ENCODE measurements at regions not wholly inside any gene's neighbourhood (a gene's known extent, or its start where the extent isn't known, plus 50 kb on each side); places are given as distances from the start of the nearest gene placed in this dataset.

DNA sequence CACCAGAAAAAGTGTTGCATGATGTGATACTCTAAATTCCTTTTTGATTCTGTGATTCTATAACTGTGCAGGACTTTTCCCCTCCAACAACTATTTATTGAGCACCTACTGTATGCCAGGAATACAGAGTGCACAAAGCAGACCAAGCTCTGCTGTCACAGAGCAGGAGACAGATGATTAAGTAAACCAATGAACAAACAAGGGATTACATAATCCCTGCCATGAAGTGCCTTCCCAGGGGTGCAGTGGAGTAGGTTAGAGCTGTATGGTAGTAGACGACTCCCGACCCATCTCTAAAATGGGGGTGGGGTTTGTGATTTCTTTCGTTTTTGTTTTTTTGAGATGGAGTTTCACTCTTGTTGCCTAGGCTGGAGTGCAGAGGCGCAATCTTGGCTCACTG lies 213.9 kb downstream of the TBX5 start:
- TF ChIP-seq, protein P1, sequence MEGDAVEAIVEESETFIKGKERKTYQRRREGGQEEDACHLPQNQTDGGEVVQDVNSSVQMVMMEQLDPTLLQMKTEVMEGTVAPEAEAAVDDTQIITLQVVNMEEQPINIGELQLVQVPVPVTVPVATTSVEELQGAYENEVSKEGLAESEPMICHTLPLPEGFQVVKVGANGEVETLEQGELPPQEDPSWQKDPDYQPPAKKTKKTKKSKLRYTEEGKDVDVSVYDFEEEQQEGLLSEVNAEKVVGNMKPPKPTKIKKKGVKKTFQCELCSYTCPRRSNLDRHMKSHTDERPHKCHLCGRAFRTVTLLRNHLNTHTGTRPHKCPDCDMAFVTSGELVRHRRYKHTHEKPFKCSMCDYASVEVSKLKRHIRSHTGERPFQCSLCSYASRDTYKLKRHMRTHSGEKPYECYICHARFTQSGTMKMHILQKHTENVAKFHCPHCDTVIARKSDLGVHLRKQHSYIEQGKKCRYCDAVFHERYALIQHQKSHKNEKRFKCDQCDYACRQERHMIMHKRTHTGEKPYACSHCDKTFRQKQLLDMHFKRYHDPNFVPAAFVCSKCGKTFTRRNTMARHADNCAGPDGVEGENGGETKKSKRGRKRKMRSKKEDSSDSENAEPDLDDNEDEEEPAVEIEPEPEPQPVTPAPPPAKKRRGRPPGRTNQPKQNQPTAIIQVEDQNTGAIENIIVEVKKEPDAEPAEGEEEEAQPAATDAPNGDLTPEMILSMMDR (IDR thresholded peaks at IDR 0.05): no peak
- TF ChIP-seq POLR2A (IDR thresholded peaks at IDR 0.05): no peak

Measured in prostate gland (tissue), 2 donors.